GM12872 (cell line): ENCODE measurements at regions not wholly inside any gene's neighbourhood (a gene's known extent, or its start where the extent isn't known, plus 50 kb on each side); places are given as distances from the start of the nearest gene placed in this dataset.
A peak's percentile ranks its signal among the peaks of the same experiment; 100 is the strongest.

Experiments
- TF ChIP-seq, protein P1 (sequence below): IDR thresholded peaks from 3 replicates; pipeline ENCODE4 v1.5.1; 2011; ENCODE audit warnings: low read depth, mild to moderate bottlenecking, low read length, moderate library complexity; ENCODE audit not compliant: insufficient read depth

DNA sequence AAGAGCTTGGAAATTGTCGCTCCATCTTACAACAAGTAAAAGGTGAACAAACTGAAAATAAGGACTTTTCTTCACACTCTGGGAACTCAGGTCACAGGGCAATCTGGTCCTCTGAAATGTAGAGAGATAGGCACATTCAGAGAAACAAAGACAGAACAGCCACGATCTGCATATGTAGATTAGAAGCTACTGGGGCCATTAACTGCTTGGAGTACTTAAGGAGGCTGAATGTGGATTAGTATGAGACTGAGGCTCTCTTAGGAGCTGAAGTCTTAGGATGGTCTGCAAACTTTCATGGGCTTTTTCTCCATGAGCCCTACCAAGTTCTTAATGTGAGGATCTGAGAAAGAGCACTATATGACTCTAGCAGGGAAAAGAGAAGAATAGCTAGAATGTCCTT is 265.3 kb upstream of the NXPH2 start:
- TF ChIP-seq, protein P1, sequence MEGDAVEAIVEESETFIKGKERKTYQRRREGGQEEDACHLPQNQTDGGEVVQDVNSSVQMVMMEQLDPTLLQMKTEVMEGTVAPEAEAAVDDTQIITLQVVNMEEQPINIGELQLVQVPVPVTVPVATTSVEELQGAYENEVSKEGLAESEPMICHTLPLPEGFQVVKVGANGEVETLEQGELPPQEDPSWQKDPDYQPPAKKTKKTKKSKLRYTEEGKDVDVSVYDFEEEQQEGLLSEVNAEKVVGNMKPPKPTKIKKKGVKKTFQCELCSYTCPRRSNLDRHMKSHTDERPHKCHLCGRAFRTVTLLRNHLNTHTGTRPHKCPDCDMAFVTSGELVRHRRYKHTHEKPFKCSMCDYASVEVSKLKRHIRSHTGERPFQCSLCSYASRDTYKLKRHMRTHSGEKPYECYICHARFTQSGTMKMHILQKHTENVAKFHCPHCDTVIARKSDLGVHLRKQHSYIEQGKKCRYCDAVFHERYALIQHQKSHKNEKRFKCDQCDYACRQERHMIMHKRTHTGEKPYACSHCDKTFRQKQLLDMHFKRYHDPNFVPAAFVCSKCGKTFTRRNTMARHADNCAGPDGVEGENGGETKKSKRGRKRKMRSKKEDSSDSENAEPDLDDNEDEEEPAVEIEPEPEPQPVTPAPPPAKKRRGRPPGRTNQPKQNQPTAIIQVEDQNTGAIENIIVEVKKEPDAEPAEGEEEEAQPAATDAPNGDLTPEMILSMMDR: no peak

GRCh38 chr2:139034064-139034463 is 253.9 kb upstream of the NXPH2 start:
- TF ChIP-seq, protein P1: no peak

DNA sequence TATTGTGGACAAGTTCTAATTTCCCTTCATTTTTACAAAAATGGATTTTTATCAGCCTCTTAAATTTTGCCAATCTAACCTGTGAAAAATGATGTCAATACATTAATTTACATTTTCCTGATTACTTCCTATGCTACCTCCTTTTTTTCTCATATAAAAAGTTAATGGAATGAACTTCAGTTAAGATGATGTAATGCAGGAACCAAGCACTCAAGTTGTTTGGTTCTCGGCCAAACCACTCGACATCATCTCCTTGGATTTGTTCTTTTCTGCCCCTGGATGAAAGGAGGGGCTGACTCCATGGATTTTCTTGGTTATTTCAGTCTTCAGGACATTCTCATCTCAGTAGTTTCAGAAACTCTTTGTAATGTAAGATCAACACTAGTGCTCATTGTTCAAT is 253.1 kb upstream of the NXPH2 start:
- TF ChIP-seq, protein P1: no peak

DNA sequence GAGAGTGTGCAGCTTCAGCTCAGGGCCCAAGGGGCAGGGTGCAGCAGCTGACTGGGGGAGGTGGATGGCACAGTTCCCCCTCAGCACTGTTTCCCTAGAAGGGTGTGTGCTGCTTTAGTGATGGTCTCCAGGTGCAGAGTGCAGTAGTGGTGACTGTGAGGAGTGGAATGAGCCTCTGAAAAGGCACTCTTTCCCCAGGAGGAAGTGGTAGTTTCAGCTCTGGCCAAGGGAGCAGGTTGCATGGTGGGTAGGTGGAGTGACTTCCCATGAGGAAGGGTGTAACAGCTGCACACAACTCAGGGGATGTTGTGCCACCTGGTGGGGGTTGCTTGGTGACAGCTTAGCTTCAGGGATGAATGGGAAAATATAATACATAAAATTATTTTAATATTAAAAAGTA is 251.5 kb upstream of the NXPH2 start:
- TF ChIP-seq, protein P1: 0 out of 3 replicates have a peak, but pooled peaks have one; percentile 24

GRCh38 chr2:139020287-139020686 is 240.1 kb upstream of the NXPH2 start:
- TF ChIP-seq, protein P1: no peak

GRCh38 chr2:139018252-139018651 is 238.1 kb upstream of the NXPH2 start:
- TF ChIP-seq, protein P1: no peak

DNA sequence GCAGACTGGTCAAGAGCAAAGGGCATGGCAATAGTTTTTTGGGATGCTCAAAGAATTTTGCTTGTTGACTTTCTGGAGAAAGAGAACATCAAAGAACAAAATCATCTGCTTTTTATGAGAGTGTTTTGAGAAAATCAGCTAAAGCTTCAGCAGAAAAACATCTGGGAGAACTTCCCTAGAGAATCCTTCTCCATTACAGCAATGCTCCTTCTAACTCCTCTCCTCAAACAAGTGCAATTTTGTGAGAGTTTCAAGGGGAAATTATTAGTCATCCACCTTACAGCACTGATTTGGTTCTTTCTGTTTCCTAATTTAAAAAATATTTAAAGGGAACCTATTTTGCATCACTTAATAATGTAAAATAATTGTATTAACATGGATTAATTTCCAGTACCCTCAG is 226.9 kb upstream of the NXPH2 start:
- TF ChIP-seq, protein P1: no peak

DNA sequence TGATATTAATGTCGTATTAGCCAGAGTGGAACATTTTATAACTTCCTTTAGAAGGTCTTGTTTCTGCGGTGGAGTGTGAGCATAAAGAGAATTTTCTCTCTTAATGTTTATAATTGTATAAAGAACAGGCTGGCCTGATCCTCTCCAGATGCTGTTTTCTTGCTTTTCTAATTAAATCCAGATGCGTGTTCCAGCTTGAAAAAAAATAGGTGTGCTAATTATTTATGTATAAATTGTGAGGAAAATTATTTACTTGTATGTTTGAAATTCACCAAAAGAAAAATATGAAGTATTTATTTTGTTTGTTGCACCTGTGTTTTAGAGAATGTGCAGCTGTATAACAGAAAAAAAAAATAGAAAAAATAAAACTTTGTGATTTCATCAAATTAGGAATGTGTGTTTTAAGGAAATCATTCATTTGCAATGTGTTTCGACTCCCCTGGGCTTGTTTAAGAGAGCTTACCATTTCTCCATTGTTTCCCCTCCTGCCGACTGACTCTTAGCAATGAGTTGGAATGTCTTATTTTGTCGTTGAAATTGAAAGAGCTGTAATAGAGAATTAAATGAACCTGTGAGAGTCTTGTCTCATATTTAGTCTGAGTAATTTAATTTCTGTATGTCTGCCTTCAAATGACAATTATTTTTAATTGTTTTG is 220.1 kb upstream of the NXPH2 start:
- TF ChIP-seq, protein P1: no peak
